PC-9 (cell line): ENCODE measurements at regions not wholly inside any gene's neighbourhood (a gene's known extent, or its start where the extent isn't known, plus 50 kb on each side); places are given as distances from the start of the nearest gene placed in this dataset.

ENCODE experiments used
- EZH2 ChIP-seq: fragments of 200-600 bp; sonication (generic); IDR thresholded peaks from 2 replicates; pipeline ENCODE4 v1.8.0; 2017; ENCODE audit warnings: antibody characterized with exemption, low read depth
- TF ChIP-seq, protein P1 (sequence below): fragments of 200-600 bp; sonication (generic); conservative IDR thresholded peaks from 2 replicates; pipeline ENCODE4 v1.6.1; 2017; ENCODE audit warnings: mixed run types, antibody characterized with exemption, mild to moderate bottlenecking, moderate library complexity

DNA sequence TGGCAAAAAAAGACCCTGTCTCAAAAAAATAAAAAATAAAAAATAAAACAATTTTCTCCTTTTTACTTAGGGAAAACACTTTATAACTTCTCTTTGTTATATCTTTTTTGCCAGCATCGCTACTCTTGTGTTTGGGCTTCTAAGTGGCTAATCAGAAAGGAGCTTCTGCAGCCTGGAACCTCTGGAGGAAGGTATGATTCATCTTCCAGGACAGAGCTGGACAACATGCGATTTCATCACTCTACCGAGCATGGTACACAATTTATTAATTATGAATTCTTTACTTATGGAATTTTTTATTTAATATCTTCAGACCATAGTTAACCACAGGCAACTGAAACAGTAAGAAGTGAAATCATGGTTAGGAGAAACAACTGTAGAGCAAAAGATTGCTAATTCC lies 1254.3 kb upstream of the AGA start:
- TF ChIP-seq, protein P1, sequence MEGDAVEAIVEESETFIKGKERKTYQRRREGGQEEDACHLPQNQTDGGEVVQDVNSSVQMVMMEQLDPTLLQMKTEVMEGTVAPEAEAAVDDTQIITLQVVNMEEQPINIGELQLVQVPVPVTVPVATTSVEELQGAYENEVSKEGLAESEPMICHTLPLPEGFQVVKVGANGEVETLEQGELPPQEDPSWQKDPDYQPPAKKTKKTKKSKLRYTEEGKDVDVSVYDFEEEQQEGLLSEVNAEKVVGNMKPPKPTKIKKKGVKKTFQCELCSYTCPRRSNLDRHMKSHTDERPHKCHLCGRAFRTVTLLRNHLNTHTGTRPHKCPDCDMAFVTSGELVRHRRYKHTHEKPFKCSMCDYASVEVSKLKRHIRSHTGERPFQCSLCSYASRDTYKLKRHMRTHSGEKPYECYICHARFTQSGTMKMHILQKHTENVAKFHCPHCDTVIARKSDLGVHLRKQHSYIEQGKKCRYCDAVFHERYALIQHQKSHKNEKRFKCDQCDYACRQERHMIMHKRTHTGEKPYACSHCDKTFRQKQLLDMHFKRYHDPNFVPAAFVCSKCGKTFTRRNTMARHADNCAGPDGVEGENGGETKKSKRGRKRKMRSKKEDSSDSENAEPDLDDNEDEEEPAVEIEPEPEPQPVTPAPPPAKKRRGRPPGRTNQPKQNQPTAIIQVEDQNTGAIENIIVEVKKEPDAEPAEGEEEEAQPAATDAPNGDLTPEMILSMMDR = no peak
- TF ChIP-seq EZH2 = no peak
